Upper lobe of right lung (tissue), 1 donor: ENCODE measurements at regions not wholly inside any gene's neighbourhood (a gene's known extent, or its start where the extent isn't known, plus 50 kb on each side); places are given as distances from the start of the nearest gene placed in this dataset.

Experiments used
- ATAC-seq: fragments of 200-7000 bp; cut with Tn5 transposase; one replicate; pipeline ENCODE4 v1.9.1; 2020; ENCODE audit warnings: mild to moderate bottlenecking, moderate library complexity
- DNase-seq: peaks from one replicate; pipeline ENCODE4 v3.0.0-alpha.2; 2020
- H3K27ac ChIP-seq: fragments of 200-600 bp; one replicate; pipeline ENCODE4 v1.8.0; 2022
- H3K27me3 ChIP-seq: fragments of 200-600 bp; one replicate; pipeline ENCODE4 v1.8.0; 2022; ENCODE audit warnings: mild to moderate bottlenecking
- H3K36me3 ChIP-seq: fragments of 200-600 bp; one replicate; pipeline ENCODE4 v1.8.0; 2022
- H3K4me1 ChIP-seq: fragments of 200-600 bp; one replicate; pipeline ENCODE4 v1.8.0; 2022
- H3K4me3 ChIP-seq: fragments of 200-600 bp; one replicate; pipeline ENCODE4 v1.8.0; 2022; ENCODE audit warnings: mild to moderate bottlenecking
- H3K9me3 ChIP-seq: fragments of 200-600 bp; one replicate; pipeline ENCODE4 v1.8.0; 2022
- CTCF ChIP-seq: fragments of 200-600 bp; IDR thresholded peaks from one replicate; pipeline ENCODE4 v1.8.0; 2022; ENCODE audit warnings: antibody characterized with exemption
- intact Hi-C: fragments of 100-400 bp; cut with DNase I; formaldehyde crosslinking; loops from one replicate; pipeline ENCODE4 v1.11.0; 2022
- donor health status: DM: no; HTN: yes; CAD: no; lungs with severe emphysema.

GRCh38 chr10:44539178-44539577 lies 154.3 kb upstream of the CXCL12 start:
- no peaks in the 10 kb centered on the region for H3K4me1 ChIP-seq
- no peaks in the 10 kb centered on the region for H3K9me3 ChIP-seq
- TF ChIP-seq CTCF = no peak
- H3K4me3 ChIP-seq = no peak overlapping the region
- DNase-seq (no peak), ATAC-seq (no peak)
- H3K27ac ChIP-seq = no peak overlapping the region
- H3K27me3 ChIP-seq = no peaks in the 10 kb centered on the region
- no peaks in the 10 kb centered on the region for H3K36me3 ChIP-seq
- intact Hi-C loops = no loop called here

GRCh38 chr10:44552726-44553125 lies 167.8 kb upstream of the CXCL12 start:
- ATAC-seq = no peak

GRCh38 chr10:44557596-44558191 lies 172.8 kb upstream of the CXCL12 start:
- no peaks in the 10 kb centered on the region for H3K9me3 ChIP-seq
- ATAC-seq (no peak), DNase-seq (no peak)
- no peak overlapping the region for H3K4me3 ChIP-seq
- no peaks in the 10 kb centered on the region for H3K27me3 ChIP-seq
- H3K27ac ChIP-seq = no peak overlapping the region
- H3K36me3 ChIP-seq = no peaks in the 10 kb centered on the region
- intact Hi-C loops = no loop called here
- no peaks in the 10 kb centered on the region for H3K4me1 ChIP-seq
- TF ChIP-seq CTCF = no peak

More at GRCh38 chr10:44552726-44553125, 167.8 kb upstream of the CXCL12 start:
- Histone ChIP-seq H3K9me3 (no peaks in the 10 kb centered on the region), H3K4me1 (no peaks in the 10 kb centered on the region), H3K4me3 (no peak overlapping the region), H3K36me3 (no peaks in the 10 kb centered on the region), H3K27me3 (no peaks in the 10 kb centered on the region), H3K27ac (no peak overlapping the region)
- intact Hi-C loops = no loop called here
- no peak for TF ChIP-seq CTCF
- no peak for DNase-seq

DNA sequence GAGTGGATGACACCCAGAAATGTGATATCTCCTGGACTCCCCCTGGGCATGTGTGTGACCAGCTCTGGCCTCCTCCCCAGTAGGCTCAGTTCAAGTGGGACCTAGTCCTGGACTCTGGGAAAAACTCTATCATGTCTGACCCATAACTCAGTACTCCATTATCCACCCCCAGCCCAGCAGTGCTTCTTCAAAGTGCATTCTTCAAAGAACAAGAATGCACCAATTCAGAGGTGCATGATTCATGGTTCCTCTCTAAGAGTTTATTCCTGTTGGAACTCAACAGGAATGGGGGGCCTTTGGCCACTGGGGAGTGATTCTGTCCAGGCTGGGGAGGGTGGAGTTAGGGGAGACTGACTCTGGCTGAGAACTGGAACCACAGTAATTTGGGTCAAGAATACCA lies 173.6 kb upstream of the CXCL12 start:
- ATAC-seq (no peak), DNase-seq (no peak)
- no peaks in the 10 kb centered on the region for H3K27me3 ChIP-seq
- no peak overlapping the region for H3K4me3 ChIP-seq
- intact Hi-C loops = no loop called here
- H3K9me3 ChIP-seq = no peaks in the 10 kb centered on the region
- no peak overlapping the region for H3K27ac ChIP-seq
- no peaks in the 10 kb centered on the region for H3K4me1 ChIP-seq
- TF ChIP-seq CTCF = no peak
- no peaks in the 10 kb centered on the region for H3K36me3 ChIP-seq

- DNase-seq (no peak), ATAC-seq (no peak)
- Histone ChIP-seq H3K4me1 (no peaks in the 10 kb centered on the region), H3K36me3 (no peaks in the 10 kb centered on the region), H3K4me3 (no peak overlapping the region), H3K27ac (no peak overlapping the region), H3K9me3 (no peaks in the 10 kb centered on the region), H3K27me3 (no peaks in the 10 kb centered on the region)
- intact Hi-C loops = no loop called here
- TF ChIP-seq CTCF = no peak
These were observed 179.5 kb upstream of the CXCL12 start for GRCh38 chr10:44564361-44564760.

DNA sequence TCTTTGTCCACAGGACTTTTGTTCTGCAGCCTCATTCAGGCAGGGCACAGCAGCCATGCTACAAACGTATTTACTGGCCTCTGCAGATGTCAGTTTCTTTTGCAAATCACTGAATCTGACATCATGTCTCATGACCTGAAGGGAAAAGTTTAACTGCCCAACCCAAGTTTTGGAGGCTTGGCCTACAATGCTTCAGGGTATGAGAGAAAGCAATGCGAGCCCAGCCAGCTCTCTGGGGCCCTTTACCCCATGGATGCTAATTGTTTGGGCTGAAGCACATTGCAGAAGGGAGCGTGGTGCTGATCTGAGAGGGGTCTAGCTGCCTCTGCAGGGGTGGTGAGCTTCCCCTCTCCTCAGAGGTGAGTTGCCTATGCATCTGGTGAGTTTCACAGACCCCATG lies 179.9 kb upstream of the CXCL12 start:
- DNase-seq = no peak
- ATAC-seq = no peak
- Histone ChIP-seq H3K9me3 (no peaks in the 10 kb centered on the region), H3K4me1 (no peaks in the 10 kb centered on the region), H3K27ac (no peak overlapping the region), H3K4me3 (no peak overlapping the region), H3K27me3 (no peaks in the 10 kb centered on the region), H3K36me3 (no peaks in the 10 kb centered on the region)
- TF ChIP-seq CTCF = no peak
- intact Hi-C loops = no loop called here
